ENCODE measurements at regions not wholly inside any gene's neighbourhood (a gene's known extent, or its start where the extent isn't known, plus 50 kb on each side); places are given as distances from the start of the nearest gene placed in this dataset.
"Not testable (repeated sequence)": the region's sequence is repeated elsewhere in the genome, so short reads cannot be mapped to it uniquely, and the experiment has no call there.

DNA sequence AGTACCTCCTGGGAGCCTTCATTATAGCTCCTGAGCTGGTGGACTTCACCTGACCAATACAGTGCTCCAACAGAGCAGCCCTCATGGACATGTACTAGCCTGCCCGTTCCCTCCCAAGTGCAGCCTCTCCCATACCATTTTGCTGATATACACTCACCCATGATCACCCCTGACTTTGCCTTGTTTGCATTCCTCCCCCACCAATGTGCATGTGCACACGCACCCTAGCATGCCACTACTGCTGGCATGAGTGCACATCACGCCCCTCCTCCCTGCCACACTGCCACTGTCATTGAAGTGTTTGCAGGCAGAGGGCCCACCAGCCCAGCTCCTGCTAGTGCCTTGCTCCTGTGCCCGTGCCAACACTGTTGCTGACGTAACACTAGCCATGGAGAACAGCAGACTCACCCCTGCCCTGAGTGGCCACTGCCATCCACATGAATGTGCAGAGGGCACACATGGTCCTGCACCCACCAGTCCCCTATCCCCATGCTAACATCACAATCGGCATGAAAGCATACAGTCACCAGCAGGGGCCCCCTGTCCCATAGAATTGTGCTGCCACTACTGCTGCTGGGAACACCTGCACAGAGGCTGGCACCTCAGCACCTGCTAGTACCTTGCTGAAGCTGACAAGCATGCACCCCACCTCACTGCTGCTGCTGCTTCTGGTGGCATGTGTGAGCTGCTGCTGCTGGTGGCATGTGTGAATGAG lies 110.3 kb downstream of the SINHCAF start:
- DNase-seq (ENCODE audit: low spot score in 2 of 2) (no peak), FAIRE-seq (no peak)

DNA sequence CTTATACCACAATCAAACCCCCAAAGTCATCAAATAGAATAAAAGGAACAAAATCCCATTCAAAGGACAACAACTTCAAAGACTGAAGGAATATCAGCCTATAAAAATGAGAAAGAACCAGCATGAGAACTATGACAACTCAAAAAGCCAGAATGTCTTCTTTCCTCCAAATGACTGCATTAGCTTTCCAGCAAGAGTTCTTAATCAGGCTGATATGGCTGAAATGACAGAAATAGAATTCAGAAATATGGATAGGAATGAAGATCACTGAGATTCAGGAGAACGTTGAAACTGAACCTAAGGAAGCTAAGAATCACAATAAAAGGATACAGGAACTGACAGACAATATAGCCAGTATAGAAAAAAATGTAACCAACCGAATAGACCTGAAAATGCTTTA lies 109.5 kb downstream of the SINHCAF start:
- DNase-seq (ENCODE audit: low spot score in 2 of 2) (no peak), FAIRE-seq (no peak)

GRCh38 chr12:31217356-31218130 lies 108.4 kb downstream of the SINHCAF start:
- FAIRE-seq: no peak
- DNase-seq (ENCODE audit: low spot score in 2 of 2): no peak

- DNase-seq (ENCODE audit: low spot score in 2 of 2) (no peak), FAIRE-seq (no peak)
Measured at GRCh38 chr12:31218203-31219025, 107.5 kb downstream of the SINHCAF start.

- FAIRE-seq (no peak), DNase-seq (ENCODE audit: low spot score in 2 of 2) (no peak)
Measured at GRCh38 chr12:31219521-31219920, 106.4 kb downstream of the SINHCAF start.

DNA sequence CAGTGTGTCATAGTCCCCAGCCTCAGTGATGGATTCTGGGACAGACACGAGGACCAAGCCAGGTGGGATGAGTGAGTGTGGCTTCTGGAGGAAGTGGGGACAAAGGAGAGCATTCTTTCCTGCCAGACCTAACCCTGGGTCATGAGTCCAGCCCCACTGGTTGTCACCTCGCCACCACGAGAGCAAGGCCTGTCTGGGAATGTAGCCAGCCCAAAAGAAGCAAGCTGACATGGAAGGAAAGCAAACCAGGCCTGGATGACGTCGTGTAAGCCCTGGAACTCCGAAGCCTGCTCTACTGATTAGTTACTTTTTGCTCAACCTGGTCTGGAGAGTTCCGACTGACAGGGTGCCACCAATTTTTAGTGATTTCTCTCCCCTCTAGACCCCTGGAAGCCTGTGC lies 105.9 kb downstream of the SINHCAF start:
- DNase-seq (ENCODE audit: low spot score in 2 of 2) (no peak), FAIRE-seq (no peak)

DNA sequence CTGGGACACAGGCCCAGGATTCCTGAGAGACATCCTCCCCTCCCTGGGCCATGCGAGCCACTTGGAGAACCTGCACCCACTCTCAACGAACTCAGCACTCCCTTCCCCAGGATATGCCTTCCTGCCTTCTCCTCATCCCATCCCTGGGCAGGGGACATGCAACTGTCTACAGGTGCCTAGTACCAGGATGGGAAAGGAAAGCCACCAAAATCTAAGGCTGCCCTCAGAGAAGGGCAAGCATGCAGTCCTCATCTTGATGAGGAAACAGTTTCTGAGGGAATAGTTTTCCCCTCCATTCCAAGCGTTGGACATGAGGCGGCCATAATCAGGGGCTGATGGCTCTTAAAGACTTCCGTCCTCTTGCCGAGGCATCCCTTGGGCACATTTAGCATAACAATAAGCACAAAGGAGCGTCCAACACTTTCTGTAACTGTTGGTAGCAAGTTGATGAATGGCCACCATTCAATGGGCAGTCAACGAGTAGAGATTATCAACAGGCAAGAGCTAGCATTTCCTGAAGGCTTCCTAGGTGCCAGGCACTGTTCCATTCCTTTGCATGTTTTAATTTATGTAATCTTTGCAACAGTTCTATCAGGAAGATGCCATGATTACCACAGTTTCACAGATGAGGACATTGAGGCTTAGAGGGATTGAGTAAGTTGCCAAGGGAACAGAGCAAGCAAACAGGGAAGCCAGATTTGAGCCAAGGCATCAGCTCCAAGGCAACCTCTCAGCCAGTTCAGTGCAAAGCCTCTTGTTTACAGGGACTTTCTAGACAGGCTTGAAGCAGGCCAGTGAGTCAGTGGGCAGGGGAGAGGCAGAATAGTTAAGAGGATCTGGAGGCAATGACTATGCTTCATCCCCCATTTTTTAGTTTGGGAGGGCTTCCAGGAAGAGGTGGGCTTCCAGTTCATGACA lies 105.1 kb downstream of the SINHCAF start:
- DNase-seq (ENCODE audit: low spot score in 2 of 2): peak in 1 of 2 donors; percentile 50
- no peak for FAIRE-seq

DNA sequence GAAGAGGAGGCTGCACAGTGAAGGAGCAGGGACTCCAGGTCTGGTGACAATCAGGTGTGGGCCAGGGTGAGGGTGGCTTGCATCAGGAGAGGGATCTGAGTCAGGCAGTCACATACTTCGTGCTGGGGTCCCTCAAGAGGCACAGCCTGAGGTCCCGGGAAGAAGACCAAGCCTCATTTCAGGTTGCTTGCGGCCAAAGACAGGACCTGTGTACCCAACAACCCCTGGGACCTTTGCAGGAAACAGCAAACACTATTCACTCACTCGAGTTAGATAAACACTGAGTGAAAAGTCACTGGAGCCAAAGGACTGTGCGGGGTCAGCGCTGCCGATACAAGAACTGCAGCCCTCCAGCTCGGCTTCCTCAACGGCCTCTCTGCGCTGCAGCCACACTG lies 104.4 kb downstream of the SINHCAF start:
- DNase-seq (ENCODE audit: low spot score in 2 of 2): no peak
- FAIRE-seq: no peak

GRCh38 chr12:31222620-31223222 lies 103.2 kb downstream of the SINHCAF start:
- DNase-seq (ENCODE audit: low spot score in 2 of 2) (no peak), FAIRE-seq (no peak)

DNA sequence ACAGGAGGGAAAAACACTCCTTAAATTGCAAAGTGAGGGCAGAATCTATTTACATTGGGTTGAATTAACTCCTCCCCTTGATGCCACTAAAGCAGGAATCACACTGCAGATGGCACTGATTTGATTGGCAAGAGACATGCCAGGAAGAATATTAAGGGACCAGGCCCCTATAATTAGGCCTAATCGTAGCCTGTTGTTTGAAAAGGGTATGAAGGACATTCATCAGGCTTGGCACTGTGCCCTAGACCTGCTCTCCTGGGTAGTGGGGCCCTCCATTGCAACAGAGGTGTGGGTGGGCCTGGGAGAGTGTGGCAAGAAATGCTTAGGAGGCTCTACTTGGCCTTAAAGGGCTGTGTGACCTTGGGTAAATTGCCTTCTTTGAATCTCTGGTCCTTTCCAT lies 102.3 kb downstream of the SINHCAF start:
- not testable (repeated sequence) for FAIRE-seq; DNase-seq (ENCODE audit: low spot score in 2 of 2)

DNA sequence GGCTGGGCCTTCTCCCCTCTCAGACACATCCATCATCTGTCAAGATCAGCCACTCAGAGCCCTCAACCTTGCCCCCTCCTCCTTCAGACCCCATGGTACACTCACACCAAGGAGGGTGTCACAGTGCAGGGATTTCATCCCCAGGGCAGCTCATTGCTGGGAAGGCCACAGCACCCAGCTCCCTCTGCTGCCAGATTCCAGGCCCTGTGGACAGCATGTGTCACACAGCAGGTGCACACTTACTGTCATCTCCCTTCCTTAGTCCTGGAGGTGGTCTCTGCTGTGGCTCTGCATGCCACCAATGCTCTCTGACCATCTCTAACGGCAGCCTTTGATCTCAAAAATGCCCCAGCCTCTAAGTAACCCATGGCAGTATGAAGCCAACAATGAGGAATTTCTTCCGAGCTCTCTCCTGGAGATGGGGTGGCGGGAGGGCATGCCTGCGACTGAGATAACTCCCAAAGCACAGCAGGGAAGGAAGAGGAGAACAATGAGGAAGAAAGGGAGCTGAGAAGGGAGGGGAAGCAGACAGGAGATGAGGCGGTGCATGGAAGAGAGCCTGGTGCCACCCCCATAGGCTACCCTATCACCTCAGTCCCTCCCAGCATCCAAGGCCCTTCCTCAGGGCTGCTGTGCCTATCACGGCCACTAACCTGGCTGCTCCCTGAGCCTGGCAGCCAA lies 101.0 kb downstream of the SINHCAF start:
- DNase-seq (ENCODE audit: low spot score in 2 of 2): no peak
- FAIRE-seq: no peak

GRCh38 chr12:31225656-31226535 lies 100.1 kb downstream of the SINHCAF start:
- DNase-seq (ENCODE audit: low spot score in 2 of 2) (no peak), FAIRE-seq (no peak)

DNA sequence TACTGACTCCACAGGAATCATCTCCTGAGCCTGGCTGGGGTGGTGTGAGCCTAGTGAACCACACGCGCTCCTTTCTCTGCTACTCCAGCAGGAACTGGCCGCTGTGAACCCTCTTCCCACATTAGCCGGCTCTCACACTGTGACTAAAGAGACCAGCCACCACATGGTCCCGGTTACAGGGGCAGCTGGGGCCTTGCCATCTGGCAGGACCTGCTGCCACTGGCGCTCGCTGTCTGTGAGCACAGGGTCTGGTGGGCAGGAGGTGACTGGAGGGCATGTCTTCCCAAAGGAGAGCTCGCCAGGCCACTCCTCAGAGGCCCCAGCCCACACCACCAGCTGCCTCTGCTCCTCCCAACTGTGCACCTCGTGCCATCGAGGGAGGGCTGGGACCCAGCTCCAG lies 99.3 kb downstream of the SINHCAF start:
- FAIRE-seq (no peak), DNase-seq (ENCODE audit: low spot score in 2 of 2) (no peak)

DNA sequence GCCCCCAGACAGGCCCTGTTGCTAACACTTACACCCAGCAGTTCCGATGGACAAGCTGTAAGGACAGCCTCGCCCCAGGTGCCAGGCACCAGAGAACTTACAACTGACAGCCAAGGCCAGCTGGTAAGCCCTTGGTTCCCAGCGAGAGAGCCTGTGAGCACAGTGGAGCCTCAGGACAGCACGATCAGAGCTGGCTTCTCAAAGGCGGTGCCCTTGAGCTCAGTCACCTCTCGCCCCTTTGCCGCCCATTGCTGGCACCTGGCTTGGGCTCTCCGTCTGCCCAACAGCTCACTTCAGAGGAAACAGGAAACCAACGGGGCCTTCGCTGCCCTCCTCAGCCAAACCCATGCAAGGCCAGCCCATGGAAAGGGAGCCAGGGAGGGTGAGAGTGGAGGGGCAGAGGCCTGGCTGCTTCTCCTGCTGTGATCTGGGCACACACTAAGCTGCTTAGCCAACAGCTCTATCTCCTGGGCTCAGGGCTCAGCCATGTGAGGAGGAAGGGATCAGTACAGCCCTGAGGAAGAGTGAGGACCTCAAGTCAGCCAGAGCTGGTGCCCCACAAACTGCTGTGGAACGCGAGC lies 98.5 kb downstream of the SINHCAF start:
- FAIRE-seq: no peak

DNA sequence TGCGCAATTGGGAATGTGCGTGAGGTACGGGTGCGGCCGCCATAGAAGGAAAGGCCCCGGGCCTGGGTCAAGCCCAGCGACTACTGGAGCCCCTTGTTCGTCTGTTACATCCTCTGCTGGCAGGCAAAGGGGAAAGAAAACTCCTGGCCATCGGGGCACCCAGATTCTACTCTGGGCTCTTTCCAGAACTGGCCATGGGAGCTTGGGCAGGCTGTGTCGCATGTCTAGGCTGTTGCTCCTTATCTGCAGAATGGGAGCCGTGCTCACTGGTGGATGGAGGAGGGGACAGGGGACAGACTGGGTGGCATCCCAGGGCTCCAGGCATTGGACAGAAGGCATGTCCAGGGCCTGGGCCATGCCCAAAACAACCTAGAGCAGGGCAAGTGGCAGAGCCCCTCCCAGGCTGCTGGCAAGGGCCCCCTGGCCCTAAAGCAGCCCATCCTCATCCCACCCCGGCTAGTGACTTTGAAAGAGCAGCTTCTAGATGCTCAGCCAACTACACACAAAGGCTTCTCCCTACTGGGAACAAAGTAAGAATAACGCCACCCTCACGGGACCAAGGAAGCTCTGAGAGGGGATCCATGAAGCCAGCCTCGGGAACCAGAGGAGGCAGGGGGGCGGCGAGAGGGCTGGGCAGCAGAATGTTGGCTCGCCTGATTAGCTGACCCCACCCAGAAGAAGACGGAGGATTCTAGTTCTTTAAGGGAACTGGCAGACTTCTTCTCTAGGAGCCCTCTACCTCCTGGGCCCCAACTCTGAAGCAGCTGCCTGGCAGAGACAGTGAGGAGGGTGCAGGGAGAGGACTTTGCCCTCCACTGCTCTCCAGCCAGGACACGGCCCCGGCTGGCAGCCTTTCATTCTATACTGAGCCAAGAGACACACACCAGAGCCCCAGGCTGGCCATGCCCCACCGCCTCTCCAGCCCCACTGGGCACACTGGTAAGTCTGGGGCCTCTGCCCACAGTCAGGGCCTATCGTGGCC lies 96.8 kb downstream of the SINHCAF start:
- DNase-seq (ENCODE audit: low spot score in 2 of 2) (no peak), FAIRE-seq (no peak)

More for the DNA sequence above, 98.5 kb downstream of the SINHCAF start:
- no peak for DNase-seq (ENCODE audit: low spot score in 2 of 2)

DNA sequence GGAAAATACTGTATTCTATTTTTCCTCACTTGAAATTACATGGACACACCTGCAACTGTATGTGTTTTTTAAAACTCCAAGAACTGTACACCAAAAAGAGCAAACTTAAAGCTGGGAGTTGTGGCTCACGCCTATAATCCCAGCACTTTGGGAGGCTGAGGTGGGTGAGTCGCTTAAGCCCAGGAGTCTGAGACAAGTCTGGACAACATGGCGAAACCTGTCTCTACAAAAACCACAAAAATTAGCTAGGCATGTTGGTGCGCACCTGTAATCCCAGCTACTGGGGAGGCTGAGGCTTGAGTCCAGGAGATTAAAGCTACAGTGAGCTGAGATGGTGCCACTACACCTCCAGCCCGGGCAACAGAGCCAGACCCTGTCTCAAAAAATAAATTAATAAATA lies 95.9 kb downstream of the SINHCAF start:
- no peak for FAIRE-seq

More for the DNA sequence above, 95.9 kb downstream of the SINHCAF start:
- DNase-seq (ENCODE audit: low spot score in 2 of 2): no peak
